GM12874 (cell line): ENCODE measurements at regions not wholly inside any gene's neighbourhood (a gene's known extent, or its start where the extent isn't known, plus 50 kb on each side); places are given as distances from the start of the nearest gene placed in this dataset.

Experiments used
- TF ChIP-seq, protein P1 (sequence below): IDR thresholded peaks from 2 replicates; pipeline ENCODE4 v1.5.1; 2011; ENCODE audit warnings: low read depth, mild to moderate bottlenecking, control low read depth, low read length, moderate library complexity; ENCODE audit not compliant: insufficient read depth

GRCh38 chr22:46057246-46058090, 80.5 kb upstream of the WNT7B start:
- TF ChIP-seq, protein P1, sequence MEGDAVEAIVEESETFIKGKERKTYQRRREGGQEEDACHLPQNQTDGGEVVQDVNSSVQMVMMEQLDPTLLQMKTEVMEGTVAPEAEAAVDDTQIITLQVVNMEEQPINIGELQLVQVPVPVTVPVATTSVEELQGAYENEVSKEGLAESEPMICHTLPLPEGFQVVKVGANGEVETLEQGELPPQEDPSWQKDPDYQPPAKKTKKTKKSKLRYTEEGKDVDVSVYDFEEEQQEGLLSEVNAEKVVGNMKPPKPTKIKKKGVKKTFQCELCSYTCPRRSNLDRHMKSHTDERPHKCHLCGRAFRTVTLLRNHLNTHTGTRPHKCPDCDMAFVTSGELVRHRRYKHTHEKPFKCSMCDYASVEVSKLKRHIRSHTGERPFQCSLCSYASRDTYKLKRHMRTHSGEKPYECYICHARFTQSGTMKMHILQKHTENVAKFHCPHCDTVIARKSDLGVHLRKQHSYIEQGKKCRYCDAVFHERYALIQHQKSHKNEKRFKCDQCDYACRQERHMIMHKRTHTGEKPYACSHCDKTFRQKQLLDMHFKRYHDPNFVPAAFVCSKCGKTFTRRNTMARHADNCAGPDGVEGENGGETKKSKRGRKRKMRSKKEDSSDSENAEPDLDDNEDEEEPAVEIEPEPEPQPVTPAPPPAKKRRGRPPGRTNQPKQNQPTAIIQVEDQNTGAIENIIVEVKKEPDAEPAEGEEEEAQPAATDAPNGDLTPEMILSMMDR, result no peak

- TF ChIP-seq, protein P1, result no peak
These were observed 81.1 kb upstream of the WNT7B start for GRCh38 chr22:46058091-46058420.

DNA sequence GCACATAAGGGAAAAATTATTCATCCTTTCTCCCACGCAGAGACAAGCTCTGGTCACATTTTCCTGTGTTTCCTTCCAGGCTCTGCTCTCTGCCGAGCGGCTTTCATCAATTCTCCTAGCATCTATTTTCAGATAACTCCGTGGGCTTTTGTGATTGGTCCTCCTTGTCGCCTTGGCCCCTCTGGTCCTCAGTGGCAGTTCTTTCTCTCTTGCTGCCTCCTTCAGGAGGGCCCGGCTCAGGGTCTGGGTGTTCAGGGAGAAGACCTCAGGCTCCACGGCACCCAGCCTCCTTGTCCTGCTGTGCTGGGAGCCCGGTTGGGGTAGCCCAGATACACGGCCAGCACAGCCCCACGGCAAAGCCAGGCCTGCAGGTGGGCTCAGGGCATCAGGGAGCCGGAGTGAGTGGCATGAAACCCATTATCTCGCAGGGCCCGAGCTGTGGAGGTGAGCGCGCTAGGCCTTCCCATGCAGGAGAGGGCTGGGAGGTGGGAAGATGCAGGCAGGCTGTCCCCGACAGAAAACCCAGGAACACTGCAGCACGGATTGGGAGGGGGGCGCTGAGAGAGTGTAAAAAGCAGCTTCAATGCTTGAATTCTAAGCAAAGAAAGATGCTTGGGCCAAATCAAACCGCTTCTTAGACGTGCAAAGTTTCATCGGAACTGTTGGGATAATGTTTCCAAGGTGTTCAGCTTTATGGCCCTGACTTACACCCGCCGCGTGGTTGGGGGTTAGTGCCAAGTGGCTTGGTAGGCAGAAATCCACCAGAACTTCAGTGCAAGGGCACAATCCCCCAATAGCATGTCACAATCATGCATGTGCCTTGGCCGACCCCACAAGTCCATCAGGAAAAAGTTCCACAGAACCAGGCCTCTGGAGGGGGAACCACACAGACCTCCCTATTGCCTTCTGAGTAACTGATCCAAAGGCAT, 81.9 kb upstream of the WNT7B start:
- TF ChIP-seq, protein P1, result no peak

DNA sequence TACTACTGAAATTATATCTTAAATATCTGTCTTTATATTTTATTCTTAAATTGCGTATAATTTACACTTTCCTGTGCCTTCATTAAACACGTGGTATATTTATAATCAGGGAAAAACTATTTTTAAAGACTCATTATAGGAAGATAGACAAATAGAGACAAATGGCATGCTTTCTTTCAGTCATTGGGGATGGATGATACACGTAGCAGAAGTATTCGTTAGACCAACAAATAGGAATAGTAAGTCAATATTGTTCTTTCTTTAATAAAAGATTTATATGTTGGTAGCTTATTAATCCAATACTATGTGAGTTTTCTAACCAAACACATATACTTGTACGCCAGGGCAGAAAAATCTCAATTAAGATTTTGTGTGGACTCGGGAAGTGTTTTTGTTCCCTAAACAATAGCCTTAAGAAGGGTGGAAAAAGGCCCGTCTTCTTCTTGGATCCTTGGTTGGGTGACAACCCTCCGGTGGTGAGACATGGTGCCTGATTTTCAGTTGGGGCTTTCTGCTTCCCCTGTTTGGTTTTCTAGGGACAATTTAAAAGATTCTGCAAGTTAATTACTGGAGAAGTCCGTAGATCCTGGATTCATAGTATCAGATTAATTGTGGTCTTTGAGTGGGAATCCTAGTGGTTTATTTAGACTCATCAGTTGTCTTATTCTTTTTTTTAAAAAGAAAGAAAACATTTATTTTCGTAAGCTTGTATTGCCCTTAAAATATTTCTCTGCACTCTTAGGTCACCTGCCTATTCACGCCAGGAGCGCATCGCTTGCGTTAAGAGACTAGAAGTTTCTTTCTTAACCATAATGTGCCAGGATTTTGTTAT, 83.5 kb upstream of the WNT7B start:
- TF ChIP-seq, protein P1, result no peak

GRCh38 chr22:46061124-46061500, 84.2 kb upstream of the WNT7B start:
- TF ChIP-seq, protein P1, result no peak

DNA sequence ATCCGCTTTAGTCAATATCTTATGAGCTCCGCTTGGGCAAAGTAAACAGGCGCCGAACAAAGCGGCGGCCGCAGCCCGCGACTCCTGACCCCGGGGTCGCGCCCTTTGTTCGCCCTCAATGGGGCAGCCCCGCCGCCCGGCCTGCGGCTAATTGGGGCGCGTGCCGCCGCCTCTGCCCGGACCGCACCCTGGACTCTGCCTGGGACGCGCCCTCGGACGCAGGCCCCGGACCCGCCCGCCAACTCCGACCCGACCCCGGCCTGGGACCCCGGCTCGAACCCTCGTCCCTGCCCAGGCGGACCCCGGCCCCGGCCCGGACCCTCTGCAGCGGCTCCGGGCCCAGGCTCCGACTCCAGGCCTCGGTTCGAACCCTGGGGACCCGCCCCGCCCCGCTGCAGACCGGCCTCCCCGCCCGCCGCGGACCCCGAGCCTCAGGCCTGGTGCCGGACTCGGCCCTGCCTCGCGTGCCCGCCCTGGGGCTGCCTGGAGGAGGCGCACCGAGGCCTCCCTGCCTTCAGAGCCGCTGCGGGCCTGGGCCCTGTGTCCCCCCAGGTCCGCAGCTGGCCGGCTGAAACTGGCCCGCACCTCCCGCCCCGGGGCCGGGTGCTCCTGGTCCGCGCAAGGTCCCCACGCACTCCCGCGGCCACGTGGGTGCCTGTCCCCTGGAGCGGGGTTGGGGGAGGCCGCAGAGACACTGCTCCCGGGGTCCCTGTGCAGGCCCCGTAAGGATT, 84.7 kb upstream of the WNT7B start:
- TF ChIP-seq, protein P1, result no peak
